ENCODE measurements at regions not wholly inside any gene's neighbourhood (a gene's known extent, or its start where the extent isn't known, plus 50 kb on each side); places are given as distances from the start of the nearest gene placed in this dataset.

DNA sequence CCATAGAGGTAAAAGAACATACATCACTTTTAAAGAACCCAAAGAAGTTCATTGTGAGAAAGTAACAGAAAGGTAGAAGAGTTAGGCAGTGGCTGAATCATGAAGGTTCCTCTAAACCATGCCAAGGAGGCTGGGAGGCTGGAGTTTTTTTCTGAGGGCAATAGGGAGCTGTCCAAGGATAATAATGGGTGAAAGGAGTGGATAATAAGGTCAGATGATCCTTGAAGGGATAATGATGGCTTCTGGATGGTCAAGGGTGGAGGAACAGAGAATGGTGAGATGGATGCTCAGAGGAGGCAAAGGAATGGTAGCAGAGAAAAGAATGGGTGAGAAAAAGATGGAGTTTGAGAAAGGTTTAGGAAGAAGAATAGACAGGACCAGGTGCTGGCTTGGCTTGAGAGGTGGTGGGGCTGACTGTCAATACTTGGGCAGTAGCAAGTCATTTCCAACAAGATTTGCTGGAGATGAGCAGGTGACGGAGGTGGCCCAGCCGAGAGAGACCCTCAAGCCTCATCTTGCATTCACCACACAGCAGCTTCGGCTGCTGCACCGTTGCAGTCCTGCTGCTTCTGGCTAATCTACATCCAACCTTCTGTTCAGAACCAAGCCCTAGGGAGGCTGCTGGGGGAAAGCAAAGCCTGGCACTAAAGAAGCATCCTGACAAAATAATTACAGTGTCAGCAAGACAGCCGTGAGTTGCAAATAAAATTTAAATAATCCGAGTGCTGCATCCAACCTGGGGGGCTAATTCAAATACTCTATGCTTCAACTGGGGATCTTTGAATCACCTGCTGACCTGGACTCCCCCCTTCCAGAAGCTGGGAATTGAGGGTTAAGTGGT, 131.2 kb upstream of the KCNG1 start:
- TF ChIP-seq ZC3H10 (CRISPR knock-in tag; IDR thresholded peaks at IDR 0.05) (no peak), RARB (CRISPR knock-in tag; IDR thresholded peaks at IDR 0.05) (no peak), TCF4 (CRISPR knock-in tag; IDR thresholded peaks at IDR 0.05; ENCODE audit: borderline replicate concordance) (no peak)
- TF ChIP-seq, protein P1, sequence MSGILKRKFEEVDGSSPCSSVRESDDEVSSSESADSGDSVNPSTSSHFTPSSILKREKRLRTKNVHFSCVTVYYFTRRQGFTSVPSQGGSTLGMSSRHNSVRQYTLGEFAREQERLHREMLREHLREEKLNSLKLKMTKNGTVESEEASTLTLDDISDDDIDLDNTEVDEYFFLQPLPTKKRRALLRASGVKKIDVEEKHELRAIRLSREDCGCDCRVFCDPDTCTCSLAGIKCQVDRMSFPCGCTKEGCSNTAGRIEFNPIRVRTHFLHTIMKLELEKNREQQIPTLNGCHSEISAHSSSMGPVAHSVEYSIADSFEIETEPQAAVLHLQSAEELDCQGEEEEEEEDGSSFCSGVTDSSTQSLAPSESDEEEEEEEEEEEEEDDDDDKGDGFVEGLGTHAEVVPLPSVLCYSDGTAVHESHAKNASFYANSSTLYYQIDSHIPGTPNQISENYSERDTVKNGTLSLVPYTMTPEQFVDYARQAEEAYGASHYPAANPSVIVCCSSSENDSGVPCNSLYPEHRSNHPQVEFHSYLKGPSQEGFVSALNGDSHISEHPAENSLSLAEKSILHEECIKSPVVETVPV (CRISPR knock-in tag; IDR thresholded peaks at IDR 0.05), result no peak
- TF ChIP-seq, protein P2, sequence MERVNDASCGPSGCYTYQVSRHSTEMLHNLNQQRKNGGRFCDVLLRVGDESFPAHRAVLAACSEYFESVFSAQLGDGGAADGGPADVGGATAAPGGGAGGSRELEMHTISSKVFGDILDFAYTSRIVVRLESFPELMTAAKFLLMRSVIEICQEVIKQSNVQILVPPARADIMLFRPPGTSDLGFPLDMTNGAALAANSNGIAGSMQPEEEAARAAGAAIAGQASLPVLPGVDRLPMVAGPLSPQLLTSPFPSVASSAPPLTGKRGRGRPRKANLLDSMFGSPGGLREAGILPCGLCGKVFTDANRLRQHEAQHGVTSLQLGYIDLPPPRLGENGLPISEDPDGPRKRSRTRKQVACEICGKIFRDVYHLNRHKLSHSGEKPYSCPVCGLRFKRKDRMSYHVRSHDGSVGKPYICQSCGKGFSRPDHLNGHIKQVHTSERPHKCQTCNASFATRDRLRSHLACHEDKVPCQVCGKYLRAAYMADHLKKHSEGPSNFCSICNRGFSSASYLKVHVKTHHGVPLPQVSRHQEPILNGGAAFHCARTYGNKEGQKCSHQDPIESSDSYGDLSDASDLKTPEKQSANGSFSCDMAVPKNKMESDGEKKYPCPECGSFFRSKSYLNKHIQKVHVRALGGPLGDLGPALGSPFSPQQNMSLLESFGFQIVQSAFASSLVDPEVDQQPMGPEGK (CRISPR knock-in tag; IDR thresholded peaks at IDR 0.05; ENCODE audit: borderline replicate concordance), result no peak

All from SK-N-SH treated with all-trans-retinoic acid at 6 μM for 48 hours (cell line).